ENCODE measurements at regions not wholly inside any gene's neighbourhood (a gene's known extent, or its start where the extent isn't known, plus 50 kb on each side); places are given as distances from the start of the nearest gene placed in this dataset.
A peak's percentile ranks its signal among the peaks of the same experiment; 100 is the strongest.

GRCh38 chr5:143505354-143505753 lies 101.9 kb upstream of the NR3C1 start:
- DNase-seq (no peak), ATAC-seq (no peak)
- H3K36me3 ChIP-seq = no peaks in the 10 kb centered on the region
- no peaks in the 10 kb centered on the region for H3K27me3 ChIP-seq
- H3K9me3 ChIP-seq = peaks cover 0 to 6% (median 0%) of the 10 kb centered on the region in 12 donors
- TF ChIP-seq CTCF (IDR thresholded peaks at IDR 0.05) = no peak
- no peak for TF ChIP-seq POLR2A (IDR thresholded peaks at IDR 0.05)
- intact Hi-C loops (cut with DNase I) = no loop called here
- no peak overlapping the region for H3K4me3 ChIP-seq
- H3K4me1 ChIP-seq = peaks cover 0 to 36% (median 10%) of the 10 kb centered on the region in 12 donors
- H3K27ac ChIP-seq = no peak overlapping the region

GRCh38 chr5:143501310-143502044 lies 98.0 kb upstream of the NR3C1 start:
- 71 to 82% (median 77%) methylated on average over 7 of the region's 7 CpGs for WGBS, 4 donors
- ATAC-seq = no peak
- intact Hi-C loops (cut with DNase I) = no loop called here
- TF ChIP-seq CTCF (IDR thresholded peaks at IDR 0.05) (no peak), POLR2A (IDR thresholded peaks at IDR 0.05) (no peak)
- Histone ChIP-seq H3K27me3 (no peaks in the 10 kb centered on the region), H3K36me3 (no peaks in the 10 kb centered on the region), H3K27ac (peak overlapping the region in 2 of 12 donors; percentile 4 to 8), H3K9me3 (peaks cover 0 to 6% (median 0%) of the 10 kb centered on the region in 12 donors), H3K4me3 (no peak overlapping the region), H3K4me1 (peaks cover 0 to 43% (median 7%) of the 10 kb centered on the region in 12 donors)
- no peak for DNase-seq

- TF ChIP-seq CTCF (IDR thresholded peaks at IDR 0.05) = no peak
- TF ChIP-seq POLR2A (IDR thresholded peaks at IDR 0.05) = no peak
- peak overlapping the region in 1 of 12 donors; percentile 36 for H3K27ac ChIP-seq
- DNase-seq = no peak
- no peaks in the 10 kb centered on the region for H3K36me3 ChIP-seq
- no peaks in the 10 kb centered on the region for H3K27me3 ChIP-seq
- WGBS, 4 donors = 26 to 41% (median 30%) methylated on average over 2 of the region's 2 CpGs
- H3K4me1 ChIP-seq = peaks cover 0 to 48% (median 18%) of the 10 kb centered on the region in 12 donors
- intact Hi-C loops (cut with DNase I) = loop anchor here in 3 of 10 donors (5.0 to 10.0 kb wide), 3 partner anchors 65 to 92 kb away; no protein-coding TSS in a partner anchor
- H3K9me3 ChIP-seq = no peaks in the 10 kb centered on the region
- no peak overlapping the region for H3K4me3 ChIP-seq
- ATAC-seq = peak; percentile 41 to 76 (median 64)
Measured at GRCh38 chr5:143499480-143500114, 96.1 kb upstream of the NR3C1 start.

GRCh38 chr5:143498821-143499220 lies 95.3 kb upstream of the NR3C1 start:
- H3K36me3 ChIP-seq = no peaks in the 10 kb centered on the region
- DNase-seq (no peak), ATAC-seq (no peak)
- no peaks in the 10 kb centered on the region for H3K9me3 ChIP-seq
- TF ChIP-seq POLR2A (IDR thresholded peaks at IDR 0.05) (no peak), CTCF (IDR thresholded peaks at IDR 0.05) (no peak)
- intact Hi-C loops (cut with DNase I) = loop anchor here in 3 of 10 donors (5.0 to 10.0 kb wide), 3 partner anchors 64 to 92 kb away; no protein-coding TSS in a partner anchor
- no peaks in the 10 kb centered on the region for H3K27me3 ChIP-seq
- no peak overlapping the region for H3K4me3 ChIP-seq
- no peak overlapping the region for H3K27ac ChIP-seq
- H3K4me1 ChIP-seq = peaks cover 0 to 48% (median 18%) of the 10 kb centered on the region in 12 donors

Measured in heart left ventricle (tissue), 16 donors.